T-helper 1 cell treated with Interleukin-12 subunit alpha and Interleukin-12 subunit beta and Interleukin-4 antibody, amounts not matched to agents 30 ng/mL and 1 ng/mL, for 36 hours (primary cell): ENCODE measurements at regions not wholly inside any gene's neighbourhood (a gene's known extent, or its start where the extent isn't known, plus 50 kb on each side); places are given as distances from the start of the nearest gene placed in this dataset.
"Not testable (repeated sequence)": the region's sequence is repeated elsewhere in the genome, so short reads cannot be mapped to it uniquely, and the experiment has no call there.

ENCODE experiments used
- intact Hi-C: fragments of 100-400 bp; cut with micrococcal nuclease; formaldehyde crosslinking; loops from one replicate; pipeline ENCODE4 v1.15.1; 2024

GRCh38 chr7:52163311-52163710, 846.7 kb upstream of the COBL start:
- intact Hi-C loops = no loop called here

GRCh38 chr7:52161483-52161882, 844.9 kb upstream of the COBL start:
- intact Hi-C loops = no loop called here

GRCh38 chr7:52159421-52159820, 842.8 kb upstream of the COBL start:
- intact Hi-C loops = not testable (repeated sequence)

GRCh38 chr7:52154382-52154781, 837.8 kb upstream of the COBL start:
- intact Hi-C loops = no loop called here

GRCh38 chr7:52151559-52151958, 835.0 kb upstream of the COBL start:
- intact Hi-C loops = no loop called here

- intact Hi-C loops = no loop called here
Observed at GRCh38 chr7:52150952-52151351, 834.3 kb upstream of the COBL start.

GRCh38 chr7:52146871-52147634, 830.4 kb upstream of the COBL start:
- intact Hi-C loops = no loop called here

GRCh38 chr7:52143219-52143618, 826.6 kb upstream of the COBL start:
- intact Hi-C loops = no loop called here

- intact Hi-C loops = no loop called here
Observed at GRCh38 chr7:52140851-52141250, 824.2 kb upstream of the COBL start.

- intact Hi-C loops = no loop called here
Observed at GRCh38 chr7:52135403-52135802, 818.8 kb upstream of the COBL start.

GRCh38 chr7:52129278-52129677, 812.7 kb upstream of the COBL start:
- intact Hi-C loops = no loop called here

GRCh38 chr7:52120912-52121311, 804.3 kb upstream of the COBL start:
- intact Hi-C loops = no loop called here

- intact Hi-C loops = no loop called here
Observed at GRCh38 chr7:52119537-52119936, 802.9 kb upstream of the COBL start.

- intact Hi-C loops = no loop called here
Observed at GRCh38 chr7:52114509-52114908, 797.9 kb upstream of the COBL start.

GRCh38 chr7:52114056-52114455, 797.4 kb upstream of the COBL start:
- intact Hi-C loops = no loop called here

- intact Hi-C loops = no loop called here
Observed at GRCh38 chr7:52107355-52107754, 790.7 kb upstream of the COBL start.

GRCh38 chr7:52095861-52096260, 779.3 kb upstream of the COBL start:
- intact Hi-C loops = no loop called here

GRCh38 chr7:52091996-52092395, 775.4 kb upstream of the COBL start:
- intact Hi-C loops = no loop called here

- intact Hi-C loops = no loop called here
Observed at GRCh38 chr7:52091101-52091500, 774.5 kb upstream of the COBL start.

- intact Hi-C loops = no loop called here
Observed at GRCh38 chr7:52088008-52088901, 771.6 kb upstream of the COBL start.

- intact Hi-C loops = no loop called here
Observed at GRCh38 chr7:52085610-52086009, 769.0 kb upstream of the COBL start.

GRCh38 chr7:52080493-52080892, 763.9 kb upstream of the COBL start:
- intact Hi-C loops = no loop called here

GRCh38 chr7:52079726-52080125, 763.1 kb upstream of the COBL start:
- intact Hi-C loops = no loop called here
